T-helper 2 cell treated with Interferon-gamma antibody and Interleukin-4, amounts not matched to agents 5 μg/mL and 100 μg/mL, for 36 hours (primary cell): ENCODE measurements at regions not wholly inside any gene's neighbourhood (a gene's known extent, or its start where the extent isn't known, plus 50 kb on each side); places are given as distances from the start of the nearest gene placed in this dataset.

Experiments
- DNase-seq: peaks from one replicate; pipeline ENCODE4 v3.0.0; 2021; ENCODE audit warnings: low spot score
- H3K27ac Mint-ChIP-seq: one replicate; pipeline ENCODE4 v1.8.0; 2021; ENCODE audit warnings: mild to moderate bottlenecking, mixed read lengths
- H3K27me3 Mint-ChIP-seq: one replicate; pipeline ENCODE4 v1.8.0; 2021; ENCODE audit warnings: low read depth, mixed read lengths
- H3K36me3 Mint-ChIP-seq: one replicate; pipeline ENCODE4 v1.8.0; 2021; ENCODE audit warnings: low read depth, mixed read lengths
- H3K4me1 Mint-ChIP-seq: one replicate; pipeline ENCODE4 v1.8.0; 2021; ENCODE audit warnings: low read depth, mixed read lengths
- H3K4me3 Mint-ChIP-seq: one replicate; pipeline ENCODE4 v1.8.0; 2022; ENCODE audit warnings: mild to moderate bottlenecking, moderate library complexity, mixed read lengths
- H3K9me3 Mint-ChIP-seq: one replicate; pipeline ENCODE4 v1.8.0; 2021; ENCODE audit warnings: mixed read lengths

GRCh38 chr3:28575746-28576613 lies 227.4 kb upstream of the AZI2 start:
- no peak overlapping the region for H3K27ac Mint-ChIP-seq
- no peaks in the 10 kb centered on the region for H3K4me1 Mint-ChIP-seq
- no peak overlapping the region for H3K4me3 Mint-ChIP-seq
- no peaks in the 10 kb centered on the region for H3K36me3 Mint-ChIP-seq
- H3K9me3 Mint-ChIP-seq, result no peaks in the 10 kb centered on the region
- H3K27me3 Mint-ChIP-seq, result peaks cover 53% of the 10 kb centered on the region
- DNase-seq, result no peak

GRCh38 chr3:28576614-28577200 lies 228.1 kb upstream of the AZI2 start:
- Mint-ChIP-seq H3K27me3 (peaks cover 53% of the 10 kb centered on the region), H3K4me1 (no peaks in the 10 kb centered on the region), H3K36me3 (no peaks in the 10 kb centered on the region), H3K27ac (no peak overlapping the region), H3K9me3 (no peaks in the 10 kb centered on the region), H3K4me3 (no peak overlapping the region)
- DNase-seq, result no peak

GRCh38 chr3:28577941-28578500 lies 229.4 kb upstream of the AZI2 start:
- Mint-ChIP-seq H3K27ac (no peak overlapping the region), H3K4me3 (no peak overlapping the region), H3K36me3 (no peaks in the 10 kb centered on the region), H3K27me3 (peaks cover 51% of the 10 kb centered on the region), H3K4me1 (no peaks in the 10 kb centered on the region), H3K9me3 (no peaks in the 10 kb centered on the region)
- DNase-seq, result no peak

DNA sequence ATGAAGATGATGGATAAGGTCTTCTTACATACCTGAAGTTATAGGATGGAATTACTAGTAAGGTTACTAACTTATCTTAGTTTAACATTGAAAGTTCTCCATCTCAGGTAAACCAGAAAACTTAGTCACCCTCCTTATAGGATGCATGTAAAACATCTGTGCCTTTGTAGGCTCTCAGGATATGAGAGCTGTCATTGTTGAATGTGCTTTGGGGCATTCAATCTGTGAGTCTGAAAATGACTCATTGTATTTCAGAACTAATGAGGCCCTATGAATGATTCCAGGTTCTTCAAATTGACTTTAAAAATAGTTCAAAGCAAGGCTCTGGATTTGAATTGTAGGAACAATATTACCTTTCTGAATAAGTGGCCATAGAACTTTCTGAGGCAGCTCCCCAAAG lies 237.7 kb upstream of the AZI2 start:
- H3K4me3 Mint-ChIP-seq, result no peak overlapping the region
- no peaks in the 10 kb centered on the region for H3K27me3 Mint-ChIP-seq
- H3K36me3 Mint-ChIP-seq, result no peaks in the 10 kb centered on the region
- no peaks in the 10 kb centered on the region for H3K9me3 Mint-ChIP-seq
- no peaks in the 10 kb centered on the region for H3K4me1 Mint-ChIP-seq
- H3K27ac Mint-ChIP-seq, result no peak overlapping the region
- DNase-seq, result no peak

DNA sequence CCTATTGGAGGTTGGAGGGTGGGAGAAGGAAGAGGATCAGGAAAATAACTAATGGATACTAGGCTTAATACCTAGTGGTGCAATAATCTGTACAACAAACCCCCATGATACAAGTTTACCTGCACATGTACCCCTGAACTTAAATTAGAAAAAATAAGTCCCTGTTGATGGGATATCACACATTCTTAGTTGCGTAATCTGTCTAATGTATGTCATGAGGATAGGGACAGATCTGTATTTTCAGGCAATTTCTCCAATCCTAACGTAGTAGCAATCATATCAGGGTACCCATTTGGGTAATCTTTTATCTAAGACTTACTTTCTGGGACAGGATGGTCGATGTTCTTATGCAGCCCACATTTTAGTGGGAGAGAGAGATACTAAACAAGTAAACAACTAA lies 239.1 kb upstream of the AZI2 start:
- H3K9me3 Mint-ChIP-seq, result no peaks in the 10 kb centered on the region
- H3K4me1 Mint-ChIP-seq, result no peaks in the 10 kb centered on the region
- no peak overlapping the region for H3K27ac Mint-ChIP-seq
- no peak for DNase-seq
- no peak overlapping the region for H3K4me3 Mint-ChIP-seq
- no peaks in the 10 kb centered on the region for H3K36me3 Mint-ChIP-seq
- no peaks in the 10 kb centered on the region for H3K27me3 Mint-ChIP-seq

DNA sequence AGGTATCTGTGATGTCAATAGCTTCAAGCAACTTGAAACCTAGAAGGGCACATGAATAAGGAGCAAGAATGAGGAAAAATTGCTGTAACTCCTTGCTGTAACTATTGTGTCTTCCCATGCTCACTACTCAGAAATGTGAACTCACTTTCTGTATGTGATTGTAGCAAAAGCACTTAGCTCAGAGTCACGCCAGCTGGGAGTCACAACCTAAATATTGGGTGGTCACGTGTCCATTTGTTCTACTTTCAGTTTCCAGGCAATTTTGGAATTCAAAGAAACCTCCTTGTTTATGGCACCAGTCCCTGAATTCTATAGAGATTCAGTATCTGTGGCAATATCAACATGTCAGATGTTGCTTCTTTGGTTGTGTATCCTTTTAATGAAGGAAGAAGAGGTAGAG lies 241.6 kb upstream of the AZI2 start:
- H3K27ac Mint-ChIP-seq, result no peak overlapping the region
- no peaks in the 10 kb centered on the region for H3K36me3 Mint-ChIP-seq
- no peak overlapping the region for H3K4me3 Mint-ChIP-seq
- DNase-seq, result no peak
- no peaks in the 10 kb centered on the region for H3K9me3 Mint-ChIP-seq
- H3K27me3 Mint-ChIP-seq, result no peaks in the 10 kb centered on the region
- H3K4me1 Mint-ChIP-seq, result no peaks in the 10 kb centered on the region

- Mint-ChIP-seq H3K4me3 (no peak overlapping the region), H3K9me3 (no peaks in the 10 kb centered on the region), H3K4me1 (no peaks in the 10 kb centered on the region), H3K27me3 (no peaks in the 10 kb centered on the region), H3K36me3 (no peaks in the 10 kb centered on the region), H3K27ac (no peak overlapping the region)
- DNase-seq, result no peak
These were observed 242.2 kb upstream of the AZI2 start for GRCh38 chr3:28590860-28591259.

DNA sequence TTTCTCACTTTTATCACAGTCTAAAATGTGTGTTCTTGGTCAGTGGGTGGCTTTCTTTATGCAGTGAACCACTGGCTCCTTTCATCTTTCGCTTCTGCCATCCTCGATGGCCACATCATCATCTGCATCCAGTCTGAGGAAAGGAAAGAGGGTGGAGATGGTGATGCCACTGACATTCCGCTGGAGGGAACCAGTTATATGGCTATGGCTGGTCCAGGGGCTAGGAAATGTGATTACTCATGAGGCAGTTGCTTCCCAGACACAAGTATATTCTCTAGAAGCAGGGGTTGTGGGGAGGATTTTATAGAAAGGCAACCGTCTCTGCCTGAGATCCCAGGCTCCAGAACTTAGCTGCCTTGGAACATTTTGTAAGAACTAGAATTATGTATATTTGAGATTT lies 246.7 kb upstream of the AZI2 start:
- Mint-ChIP-seq H3K9me3 (no peaks in the 10 kb centered on the region), H3K4me3 (no peak overlapping the region), H3K36me3 (no peaks in the 10 kb centered on the region), H3K27ac (no peak overlapping the region), H3K27me3 (no peaks in the 10 kb centered on the region), H3K4me1 (no peaks in the 10 kb centered on the region)
- DNase-seq, result no peak

- no peak overlapping the region for H3K4me3 Mint-ChIP-seq
- H3K36me3 Mint-ChIP-seq, result no peaks in the 10 kb centered on the region
- H3K9me3 Mint-ChIP-seq, result no peaks in the 10 kb centered on the region
- DNase-seq, result no peak
- no peaks in the 10 kb centered on the region for H3K4me1 Mint-ChIP-seq
- no peak overlapping the region for H3K27ac Mint-ChIP-seq
- no peaks in the 10 kb centered on the region for H3K27me3 Mint-ChIP-seq
These were observed 248.8 kb upstream of the AZI2 start for GRCh38 chr3:28597452-28597851.

GRCh38 chr3:28598165-28598564 lies 249.5 kb upstream of the AZI2 start:
- Mint-ChIP-seq H3K27me3 (no peaks in the 10 kb centered on the region), H3K9me3 (no peaks in the 10 kb centered on the region), H3K27ac (no peak overlapping the region), H3K4me3 (no peak overlapping the region), H3K4me1 (no peaks in the 10 kb centered on the region), H3K36me3 (no peaks in the 10 kb centered on the region)
- no peak for DNase-seq

- H3K4me3 Mint-ChIP-seq, result no peak overlapping the region
- DNase-seq, result no peak
- no peaks in the 10 kb centered on the region for H3K9me3 Mint-ChIP-seq
- H3K27ac Mint-ChIP-seq, result no peak overlapping the region
- H3K27me3 Mint-ChIP-seq, result no peaks in the 10 kb centered on the region
- H3K36me3 Mint-ChIP-seq, result no peaks in the 10 kb centered on the region
- no peaks in the 10 kb centered on the region for H3K4me1 Mint-ChIP-seq
These were observed 252.7 kb upstream of the AZI2 start for GRCh38 chr3:28601291-28601690.

GRCh38 chr3:28606283-28606682 lies 257.7 kb upstream of the AZI2 start:
- Mint-ChIP-seq H3K4me3 (no peak overlapping the region), H3K4me1 (no peaks in the 10 kb centered on the region), H3K9me3 (no peaks in the 10 kb centered on the region), H3K27me3 (no peaks in the 10 kb centered on the region), H3K27ac (no peak overlapping the region), H3K36me3 (no peaks in the 10 kb centered on the region)
- DNase-seq, result no peak

DNA sequence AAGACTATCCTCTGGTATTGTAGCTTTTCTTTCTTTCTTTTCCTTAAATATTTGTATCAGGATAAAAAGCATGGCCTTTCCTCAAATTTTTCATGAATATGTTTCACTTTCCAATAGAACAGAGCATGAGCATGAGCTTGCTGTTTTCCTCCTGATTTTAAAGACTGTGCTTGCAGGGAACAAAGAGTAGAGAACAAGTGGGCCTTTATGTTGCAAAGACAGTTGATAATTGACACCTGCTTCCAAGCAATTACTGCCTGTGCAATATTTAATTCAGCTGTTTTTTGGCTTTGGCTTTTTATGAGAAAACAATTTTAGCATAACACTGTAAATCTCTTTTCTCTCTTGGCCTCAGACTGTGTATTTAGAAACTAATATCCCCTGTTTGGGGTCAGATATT lies 263.6 kb upstream of the AZI2 start:
- H3K27ac Mint-ChIP-seq, result no peak overlapping the region
- no peak for DNase-seq
- H3K27me3 Mint-ChIP-seq, result no peaks in the 10 kb centered on the region
- no peak overlapping the region for H3K4me3 Mint-ChIP-seq
- no peaks in the 10 kb centered on the region for H3K9me3 Mint-ChIP-seq
- H3K36me3 Mint-ChIP-seq, result no peaks in the 10 kb centered on the region
- no peaks in the 10 kb centered on the region for H3K4me1 Mint-ChIP-seq

DNA sequence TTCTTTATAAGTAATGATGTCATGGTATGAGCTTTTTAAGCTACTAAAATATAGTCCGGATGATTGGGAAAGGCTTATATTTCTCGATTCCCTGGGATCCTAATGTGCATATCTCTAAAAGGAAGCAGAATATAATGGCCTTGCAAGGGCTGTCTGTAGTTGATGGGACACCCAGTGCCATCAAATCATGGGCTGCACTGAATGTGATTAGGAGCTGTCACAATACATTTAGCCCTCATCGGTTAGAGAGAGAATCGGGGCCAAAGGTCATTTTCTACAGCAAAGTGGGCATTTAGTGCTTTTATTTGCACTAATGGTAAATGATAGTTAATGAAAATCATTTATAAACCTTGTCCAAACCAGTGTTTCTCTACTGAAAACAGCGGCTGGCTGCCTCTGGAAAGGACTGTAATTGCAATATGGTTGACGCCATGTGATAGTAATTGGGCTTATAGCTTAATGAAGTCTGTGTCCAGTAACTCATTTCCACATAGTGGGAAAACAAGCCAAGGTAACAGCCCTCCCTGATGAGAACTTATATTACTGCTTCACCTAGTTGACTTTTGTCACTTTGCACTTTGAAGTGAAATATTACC lies 265.0 kb upstream of the AZI2 start:
- DNase-seq, result no peak
- H3K27ac Mint-ChIP-seq, result no peak overlapping the region
- no peak overlapping the region for H3K4me3 Mint-ChIP-seq
- no peaks in the 10 kb centered on the region for H3K4me1 Mint-ChIP-seq
- no peaks in the 10 kb centered on the region for H3K9me3 Mint-ChIP-seq
- H3K27me3 Mint-ChIP-seq, result no peaks in the 10 kb centered on the region
- no peaks in the 10 kb centered on the region for H3K36me3 Mint-ChIP-seq
